ENCODE measurements at regions not wholly inside any gene's neighbourhood (a gene's known extent, or its start where the extent isn't known, plus 50 kb on each side); places are given as distances from the start of the nearest gene placed in this dataset.

DNA sequence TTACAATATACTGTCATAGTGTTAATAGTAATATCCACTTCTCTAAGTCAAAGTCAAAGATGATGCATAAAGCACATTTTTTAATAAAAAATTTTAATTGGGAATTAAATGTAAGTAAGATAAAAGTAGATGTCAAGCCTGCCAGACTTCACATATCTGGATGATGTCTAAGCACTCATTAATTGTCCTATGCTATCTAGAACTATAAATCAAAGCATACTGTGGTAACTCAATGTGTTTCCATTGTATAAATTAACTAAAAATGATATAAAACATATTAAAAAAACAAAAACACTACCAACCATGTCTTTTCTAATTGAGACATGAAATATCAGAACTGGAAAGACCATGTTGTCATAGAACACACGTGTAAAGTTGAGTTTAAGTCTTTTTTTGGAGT, 51.2 kb downstream of the ZZZ3 start:
- TF ChIP-seq EZH2 (IDR thresholded peaks at IDR 0.05; ENCODE audit: insufficient read depth, poor library complexity, severe bottlenecking) (no peak), EZH2phosphoT487 (IDR thresholded peaks at IDR 0.05; ENCODE audit: insufficient read depth, low read depth) (no peak)

Data from GM23248 (cell line).